ENCODE measurements at regions not wholly inside any gene's neighbourhood (a gene's known extent, or its start where the extent isn't known, plus 50 kb on each side); places are given as distances from the start of the nearest gene placed in this dataset.

DNA sequence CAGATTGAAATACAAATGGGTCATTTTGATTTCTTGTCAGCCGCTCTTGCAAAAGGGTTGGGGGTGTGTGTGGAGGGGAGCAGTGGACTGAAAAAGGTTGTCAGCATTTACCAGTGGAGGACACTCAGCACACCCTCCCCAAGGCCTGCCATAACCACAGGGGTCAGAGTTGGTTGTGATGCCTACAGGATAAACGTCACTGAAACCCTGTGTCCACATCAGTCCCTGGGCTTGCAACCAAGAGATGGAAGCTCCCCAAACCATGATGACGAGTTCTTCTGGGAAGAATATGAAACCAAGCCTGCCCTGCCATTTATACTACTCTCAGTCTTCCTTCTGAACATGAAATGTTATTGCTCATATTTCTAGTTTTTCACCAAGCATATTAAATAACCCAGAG is 54.0 kb upstream of the UMPS start:
- Histone ChIP-seq H3K27ac (no peak overlapping the region), H3K27me3 (no peaks in the 10 kb centered on the region), H4K20me1 (no peaks in the 10 kb centered on the region), H3K4me3 (no peak overlapping the region), H3K4me2 (no peak overlapping the region), H3K9me3 (peaks cover 5% of the 10 kb centered on the region), H3K36me3 (peaks cover 26% of the 10 kb centered on the region), H3K9ac (no peak overlapping the region), H3K4me1 (peaks cover 5% of the 10 kb centered on the region)
- TF ChIP-seq Cebpa-rat (IDR thresholded peaks at IDR 0.05), result no peak

DNA sequence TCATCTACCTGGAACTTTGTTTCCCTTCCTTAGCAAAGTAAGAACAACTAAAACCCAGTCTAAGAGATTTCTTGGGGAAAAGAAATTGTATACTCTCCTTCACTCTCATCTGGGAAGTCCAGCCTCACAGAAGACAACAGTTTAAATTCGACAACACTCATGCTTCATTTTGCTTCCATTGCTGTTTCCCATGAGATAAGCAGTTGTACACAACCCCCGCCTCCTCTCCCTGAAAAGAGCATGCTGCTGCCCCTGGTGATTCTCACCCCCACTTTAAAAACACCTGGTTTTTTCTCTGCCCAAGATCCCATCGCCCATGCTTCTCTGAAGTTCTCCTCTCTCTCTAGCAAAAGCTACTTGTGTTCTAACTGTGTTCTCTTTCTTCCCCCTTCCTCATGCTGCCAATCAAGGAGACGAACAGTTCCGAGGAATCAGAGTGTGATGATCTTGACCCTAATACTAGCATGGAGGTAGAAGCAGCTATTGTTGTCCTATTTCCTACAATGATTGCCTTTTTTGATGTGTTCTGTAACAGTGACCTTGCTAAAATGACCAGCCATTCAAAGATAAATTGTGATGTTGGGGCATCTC is 51.1 kb upstream of the UMPS start:
- no peaks in the 10 kb centered on the region for H3K27me3 ChIP-seq
- H4K20me1 ChIP-seq, result no peaks in the 10 kb centered on the region
- no peaks in the 10 kb centered on the region for H3K4me1 ChIP-seq
- no peak overlapping the region for H3K9ac ChIP-seq
- H3K4me2 ChIP-seq, result no peak overlapping the region
- no peaks in the 10 kb centered on the region for H3K9me3 ChIP-seq
- H3K27ac ChIP-seq, result no peak overlapping the region
- H3K4me3 ChIP-seq, result no peak overlapping the region
- H3K36me3 ChIP-seq, result peaks cover 5% of the 10 kb centered on the region
- TF ChIP-seq Cebpa-rat (IDR thresholded peaks at IDR 0.05), result no peak

All from BLaER1 (cell line).